ENCODE measurements at regions not wholly inside any gene's neighbourhood (a gene's known extent, or its start where the extent isn't known, plus 50 kb on each side); places are given as distances from the start of the nearest gene placed in this dataset.
"Not testable (repeated sequence)": the region's sequence is repeated elsewhere in the genome, so short reads cannot be mapped to it uniquely, and the experiment has no call there.

DNA sequence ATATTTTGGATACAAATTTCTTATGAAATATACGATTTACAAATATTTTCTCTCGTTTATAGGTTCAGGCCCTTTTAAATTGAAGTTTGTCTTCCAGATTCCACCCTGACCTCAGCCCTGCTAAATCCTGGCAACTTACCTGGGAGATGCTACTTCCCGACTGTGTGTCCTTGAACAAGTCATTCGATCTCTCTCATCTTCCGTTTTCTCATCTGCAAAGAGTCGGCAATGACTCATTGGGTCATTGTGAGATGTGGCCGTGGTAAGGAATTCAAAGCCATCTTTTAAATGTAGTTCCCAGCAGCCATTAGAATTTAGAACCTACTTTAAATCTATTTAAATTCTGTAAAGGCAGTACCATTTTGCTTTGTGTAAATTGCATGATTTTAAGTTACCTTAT is 72.5 kb downstream of the LHX2 start:
- no peak for DNase-seq

DNA sequence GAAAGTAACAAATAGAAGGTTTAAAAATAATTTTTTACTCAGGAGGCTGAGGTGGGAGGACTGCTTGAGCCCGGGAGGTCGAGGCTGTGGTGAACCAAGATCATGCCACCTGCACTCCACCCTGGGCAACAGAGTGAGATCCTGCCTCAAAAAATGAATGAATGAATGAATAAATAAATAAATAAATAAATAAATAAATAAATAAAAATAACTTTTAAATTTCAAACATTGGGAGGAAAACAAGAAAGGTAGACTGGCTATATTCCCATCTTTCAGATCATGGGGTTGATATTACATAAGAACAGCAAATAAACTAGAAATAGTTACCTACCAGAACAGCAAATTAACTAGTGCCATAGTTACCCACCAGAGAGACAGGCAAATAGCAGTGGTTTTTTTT is 75.7 kb downstream of the LHX2 start:
- DNase-seq: no peak

DNA sequence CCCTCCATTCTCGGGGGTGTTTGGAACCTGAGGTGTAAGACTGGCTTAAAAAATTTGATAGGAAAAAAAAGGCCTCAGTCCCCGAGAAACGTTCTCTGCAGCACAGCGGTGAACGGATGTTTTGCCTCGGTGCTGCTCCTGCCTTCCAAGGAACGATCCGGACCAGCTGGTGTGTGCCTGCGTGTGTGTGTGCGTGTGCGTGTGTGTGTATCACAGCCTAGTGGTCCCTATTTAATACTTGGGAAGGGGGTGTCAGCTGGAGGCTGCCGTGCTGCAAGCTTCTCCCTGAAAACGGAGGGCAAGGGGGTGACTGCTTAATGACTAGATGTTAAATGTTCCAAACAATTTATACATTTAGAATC is 76.9 kb downstream of the LHX2 start:
- DNase-seq: no peak

GRCh38 chr9:124089631-124090488 is 78.3 kb downstream of the LHX2 start:
- DNase-seq: not testable (repeated sequence)

DNA sequence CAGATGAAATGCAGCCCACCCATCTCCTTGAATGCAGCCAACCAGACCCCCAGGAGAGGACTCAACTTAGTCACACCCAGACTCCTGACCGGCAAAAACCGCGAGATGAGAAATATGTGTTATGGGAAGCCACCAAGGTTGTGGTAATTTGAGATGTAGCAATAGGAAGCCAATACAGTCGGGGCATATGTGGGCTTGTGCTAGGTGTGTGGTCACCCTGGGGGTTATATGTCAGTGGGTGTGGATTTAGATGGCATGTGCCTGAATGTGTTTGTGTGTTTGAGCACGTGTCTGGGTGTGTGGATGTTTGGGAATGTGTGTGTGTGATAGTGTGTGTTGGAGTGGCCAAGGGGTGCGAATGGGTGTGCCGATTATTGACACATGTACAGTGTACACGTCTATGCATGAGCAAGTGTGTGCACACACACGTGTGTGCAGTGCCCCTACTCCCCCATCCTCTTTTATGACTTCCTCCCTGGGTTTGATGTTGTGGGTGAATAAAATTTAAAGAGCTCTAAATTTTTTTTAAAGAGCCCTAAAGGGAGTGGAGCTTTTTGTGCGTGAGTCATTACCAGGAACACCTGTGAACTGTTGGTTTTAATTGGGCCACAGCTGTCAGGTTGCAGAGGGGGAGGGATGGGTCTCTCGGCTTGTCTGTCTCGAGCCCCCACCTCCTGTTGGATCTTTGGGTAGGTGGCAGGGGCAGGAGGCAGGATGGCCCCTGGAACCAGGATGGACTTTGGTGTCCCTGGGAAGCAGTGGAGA is 86.8 kb downstream of the LHX2 start:
- peak; percentile 30 for DNase-seq

DNA sequence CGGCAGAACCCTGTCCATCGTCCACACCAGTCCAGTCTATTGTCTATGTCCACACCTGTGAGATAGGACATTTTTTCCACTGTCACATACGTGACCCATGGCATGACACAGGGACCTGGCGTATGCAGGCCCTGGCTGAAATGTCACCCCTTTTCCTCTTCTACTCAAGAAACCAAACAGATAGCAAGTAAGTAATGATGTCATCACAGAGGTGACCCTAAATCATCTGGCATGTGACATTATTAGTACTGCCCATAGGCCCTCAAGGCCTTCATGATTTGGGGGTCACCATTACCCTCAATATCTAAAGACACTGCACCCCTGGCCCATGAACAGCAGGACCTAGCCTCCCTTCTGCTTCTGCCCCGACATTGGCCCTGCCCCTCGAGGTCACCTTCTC is 88.3 kb downstream of the LHX2 start:
- DNase-seq: no peak

DNA sequence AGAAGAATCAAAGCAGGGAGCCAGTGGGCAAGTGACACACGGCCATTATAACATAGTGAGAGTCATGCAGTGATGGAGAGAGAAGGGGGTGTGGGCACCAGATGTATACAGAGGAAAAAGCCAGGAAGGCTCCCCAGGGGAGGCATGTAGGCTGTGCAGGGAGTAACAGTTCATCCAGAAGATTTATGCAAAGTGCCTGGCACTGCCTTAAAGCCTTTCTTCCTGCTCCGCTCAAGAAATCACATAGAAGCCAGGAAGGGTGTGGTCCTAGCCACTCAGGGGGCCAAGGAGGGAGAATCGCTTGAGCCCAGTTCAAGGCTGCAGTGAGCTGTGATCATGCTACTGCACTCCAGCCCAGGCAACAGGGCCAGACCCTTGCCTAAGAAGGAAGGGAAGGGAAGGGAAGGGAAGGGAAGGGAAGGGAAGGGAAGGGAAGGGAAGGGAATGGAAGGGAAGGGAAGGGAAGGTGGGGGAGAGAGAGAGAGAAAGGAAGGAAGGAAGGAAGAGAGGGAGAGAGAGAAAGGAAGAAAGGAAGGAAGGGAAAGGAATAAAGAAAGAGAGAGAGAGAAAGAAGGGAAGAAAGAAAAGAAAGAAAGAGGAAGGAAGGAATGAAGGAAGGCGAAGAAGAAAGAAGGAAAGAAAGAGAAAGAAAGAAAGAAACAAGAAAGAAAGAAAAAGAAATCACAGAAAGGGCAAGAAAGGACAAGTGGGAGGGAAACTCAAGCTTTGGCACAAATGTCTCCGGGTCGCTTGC is 89.8 kb downstream of the LHX2 start:
- no peak for DNase-seq

DNA sequence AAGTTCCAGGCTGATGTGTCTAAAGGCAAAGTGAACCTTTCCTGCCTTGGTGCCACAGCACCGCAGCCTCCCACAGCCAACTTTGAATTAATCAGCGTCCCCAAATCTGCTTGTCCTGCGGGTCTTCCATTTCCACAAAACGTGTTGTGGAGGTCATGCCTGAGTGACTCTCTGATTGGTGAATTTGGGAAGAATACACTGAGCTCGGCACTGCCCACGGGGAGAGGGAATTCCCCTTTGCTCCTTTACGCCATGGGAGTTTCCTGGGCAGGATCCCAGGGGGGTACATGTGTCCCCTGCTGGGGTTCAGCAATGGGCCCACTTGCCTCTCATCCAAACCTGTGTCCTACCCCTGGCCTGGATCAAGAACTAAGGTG is 90.4 kb downstream of the LHX2 start:
- no peak for DNase-seq

GRCh38 chr9:124102363-124102762 is 90.8 kb downstream of the LHX2 start:
- no peak for DNase-seq

DNA sequence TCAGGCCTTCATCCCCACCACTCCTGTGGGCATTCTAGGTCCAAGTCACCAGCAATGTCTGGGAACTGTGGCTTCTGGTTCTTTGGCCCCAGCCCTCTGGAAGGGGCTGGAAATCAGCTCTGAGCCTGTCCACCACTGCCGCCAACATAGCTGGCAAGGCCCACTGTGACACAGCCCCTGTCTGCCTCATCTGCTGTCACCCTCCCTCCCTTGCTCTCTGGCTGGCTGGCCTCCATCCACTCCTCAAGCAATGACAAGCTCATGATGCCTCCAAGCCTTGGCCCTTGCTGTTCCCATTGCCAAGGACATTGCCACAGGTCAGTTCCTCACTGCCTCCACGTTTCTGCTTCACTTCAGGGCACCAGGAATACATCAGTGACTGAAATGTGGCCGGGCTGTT is 93.7 kb downstream of the LHX2 start:
- DNase-seq: no peak

GRCh38 chr9:124108216-124108615 is 96.6 kb downstream of the LHX2 start:
- no peak for DNase-seq

- DNase-seq: no peak
These were observed 98.8 kb downstream of the LHX2 start for GRCh38 chr9:124110307-124110915.

- DNase-seq: no peak
These were observed 105.3 kb downstream of the LHX2 start for GRCh38 chr9:124116683-124117363.

- no peak for DNase-seq
These were observed 107.3 kb downstream of the LHX2 start for GRCh38 chr9:124118894-124119293.

GRCh38 chr9:124120272-124120671 is 108.7 kb downstream of the LHX2 start:
- DNase-seq: no peak

- no peak for DNase-seq
These were observed 110.2 kb downstream of the LHX2 start for GRCh38 chr9:124121725-124122124.

DNA sequence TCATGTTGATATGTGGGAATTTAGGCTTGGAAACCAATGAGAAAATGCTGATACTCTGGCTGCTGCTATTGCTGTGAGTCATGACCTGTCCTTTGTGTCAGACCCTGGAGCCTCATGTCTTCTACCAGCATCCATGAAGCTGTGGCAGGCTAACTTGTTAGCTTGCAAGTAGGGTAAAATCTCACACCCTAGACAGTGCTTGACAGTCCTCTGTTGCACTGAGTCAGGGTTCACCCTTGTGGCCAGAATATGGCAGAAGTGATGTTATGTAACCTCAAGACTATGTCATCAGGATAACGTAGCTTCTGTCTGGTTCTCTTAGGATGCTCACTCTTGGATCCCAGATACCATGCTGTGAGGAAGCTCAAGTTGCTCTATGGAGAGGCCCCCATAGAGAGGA is 110.8 kb downstream of the LHX2 start:
- DNase-seq: no peak

GRCh38 chr9:124122813-124123462 is 111.4 kb downstream of the LHX2 start:
- DNase-seq: no peak

DNA sequence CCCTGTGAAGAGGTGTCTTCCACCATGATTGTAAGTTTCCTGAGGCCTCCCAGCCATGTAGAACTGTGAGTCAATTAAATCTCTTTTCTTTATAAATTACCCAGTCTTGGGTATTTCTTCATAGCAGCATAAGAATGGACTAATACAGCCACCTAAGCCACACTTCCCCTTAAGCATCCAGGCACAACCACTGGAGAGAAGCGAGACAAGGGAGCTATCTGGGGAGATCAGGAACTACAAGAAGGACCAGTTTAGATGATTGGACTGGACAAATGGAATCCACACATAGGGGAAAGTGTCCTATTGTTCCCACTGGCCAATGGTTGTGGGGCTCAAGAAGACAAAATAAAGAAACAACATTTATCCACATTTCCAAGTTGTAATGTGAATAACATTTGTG is 112.1 kb downstream of the LHX2 start:
- not testable (repeated sequence) for DNase-seq

DNA sequence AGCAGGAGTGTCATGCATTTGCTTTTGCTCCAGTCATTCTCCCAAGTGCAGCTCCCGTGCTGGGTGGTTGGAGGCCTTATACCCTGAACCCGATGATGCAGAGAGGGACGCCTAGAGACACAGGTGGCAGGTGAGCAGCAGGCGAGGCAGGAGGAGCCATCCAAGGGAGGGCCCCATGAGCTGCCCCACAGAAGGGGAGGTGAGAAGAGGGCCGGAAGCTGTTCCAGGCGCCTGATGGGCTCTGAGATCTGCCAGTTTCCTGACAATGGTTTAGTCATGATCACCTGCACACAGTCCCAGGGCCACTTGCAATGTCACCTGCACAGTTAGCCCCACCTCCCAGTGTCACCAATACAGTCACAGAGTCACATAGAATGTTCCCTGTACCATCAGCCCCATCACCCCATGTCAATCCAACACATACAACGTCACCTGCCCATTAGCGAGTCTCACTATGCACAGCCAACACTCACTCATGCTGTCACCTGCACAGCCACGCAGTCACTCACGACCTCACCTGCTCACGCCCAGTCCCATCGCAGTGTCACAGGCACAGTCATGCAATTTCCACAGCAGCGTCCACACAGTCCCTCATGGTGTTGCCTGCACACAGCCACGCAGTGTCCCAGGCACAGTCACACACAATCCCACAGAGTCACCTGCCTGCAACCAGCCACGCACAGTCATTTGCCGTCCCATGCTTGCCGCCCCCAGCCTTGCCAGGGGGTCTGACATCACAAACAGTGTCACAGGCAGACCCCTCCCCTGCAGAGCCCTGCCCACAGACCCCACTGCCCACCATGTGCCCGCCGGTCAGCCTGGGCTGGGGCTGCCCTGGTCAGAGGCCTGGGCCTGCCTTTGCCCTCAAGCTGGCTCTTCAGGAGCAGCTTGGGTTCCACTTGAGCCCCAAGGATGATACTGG is 113.4 kb downstream of the LHX2 start:
- no peak for DNase-seq

- DNase-seq: no peak
These were observed 114.0 kb downstream of the LHX2 start for GRCh38 chr9:124125651-124125977.
